ENCODE measurements at regions not wholly inside any gene's neighbourhood (a gene's known extent, or its start where the extent isn't known, plus 50 kb on each side); places are given as distances from the start of the nearest gene placed in this dataset.

GRCh38 chr18:51765606-51766360 is 568.3 kb upstream of the MEX3C start:
- Histone ChIP-seq H3K4me3 (ENCODE audit: low read length) (no peak overlapping the region), H3K4me2 (ENCODE audit: low read length) (no peak overlapping the region), H3K9ac (ENCODE audit: low read length) (no peak overlapping the region), H3K4me1 (ENCODE audit: insufficient read depth, low read length) (no peaks in the 10 kb centered on the region), H3K9me3 (ENCODE audit: low read length) (no peaks in the 10 kb centered on the region), H2AFZ (ENCODE audit: low read length) (no peak overlapping the region), H3K9me2 (replicated peaks; ENCODE audit: low read length) (no peaks in the 10 kb centered on the region), H3K27me3 (ENCODE audit: low read length) (no peaks in the 10 kb centered on the region), H3K79me2 (ENCODE audit: low read length) (no peaks in the 10 kb centered on the region), H3K27ac (ENCODE audit: low read length) (no peak overlapping the region), H3K36me3 (ENCODE audit: low read depth, low read length) (no peaks in the 10 kb centered on the region), H4K20me1 (ENCODE audit: low read length) (no peaks in the 10 kb centered on the region), H3F3A (ENCODE audit: low read length, unreplicated experiment) (no peaks in the 10 kb centered on the region)
- POLR2A ChIA-PET (ENCODE audit: unreplicated experiment): no interaction called here
- no peak for ATAC-seq
- TF ChIP-seq EZH2phosphoT487 (IDR thresholded peaks at IDR 0.05; ENCODE audit: borderline replicate concordance, low read length) (no peak), CTCF (conservative IDR thresholded peaks at IDR 0.05; ENCODE audit: low read depth, low read length) (no peak), EZH2 (IDR thresholded peaks at IDR 0.05; ENCODE audit: low read length, unreplicated experiment) (no peak)
- CTCF ChIA-PET: no interaction called here
- BruUV-seq (replicated peaks): no TSS peak
- intact Hi-C loops (cut with micrococcal nuclease): no loop called here
- no peak for DNase-seq

- no TSS peak for BruUV-seq (replicated peaks)
- Histone ChIP-seq H3K4me3 (ENCODE audit: low read length) (no peak overlapping the region), H3K4me2 (ENCODE audit: low read length) (no peak overlapping the region), H2AFZ (ENCODE audit: low read length) (no peak overlapping the region), H3K9ac (ENCODE audit: low read length) (no peak overlapping the region), H3K36me3 (ENCODE audit: low read depth, low read length) (no peaks in the 10 kb centered on the region), H4K20me1 (ENCODE audit: low read length) (no peaks in the 10 kb centered on the region), H3K9me2 (replicated peaks; ENCODE audit: low read length) (no peaks in the 10 kb centered on the region), H3K27me3 (ENCODE audit: low read length) (no peaks in the 10 kb centered on the region), H3F3A (ENCODE audit: low read length, unreplicated experiment) (no peaks in the 10 kb centered on the region), H3K9me3 (ENCODE audit: low read length) (no peaks in the 10 kb centered on the region), H3K4me1 (ENCODE audit: insufficient read depth, low read length) (no peaks in the 10 kb centered on the region), H3K79me2 (ENCODE audit: low read length) (no peaks in the 10 kb centered on the region), H3K27ac (ENCODE audit: low read length) (no peak overlapping the region)
- POLR2A ChIA-PET (ENCODE audit: unreplicated experiment): no interaction called here
- no peak for DNase-seq
- ATAC-seq: no peak
- intact Hi-C loops (cut with micrococcal nuclease): no loop called here
- CTCF ChIA-PET: no interaction called here
- TF ChIP-seq EZH2 (IDR thresholded peaks at IDR 0.05; ENCODE audit: low read length, unreplicated experiment) (no peak), CTCF (conservative IDR thresholded peaks at IDR 0.05; ENCODE audit: low read depth, low read length) (no peak), EZH2phosphoT487 (IDR thresholded peaks at IDR 0.05; ENCODE audit: borderline replicate concordance, low read length) (no peak)
Measured at GRCh38 chr18:51767293-51767692, 569.8 kb upstream of the MEX3C start.

- intact Hi-C loops (cut with micrococcal nuclease): no loop called here
- no peaks in the 10 kb centered on the region for H3K79me2 ChIP-seq (ENCODE audit: low read length)
- ATAC-seq: no peak
- H3K4me1 ChIP-seq (ENCODE audit: insufficient read depth, low read length): no peaks in the 10 kb centered on the region
- H4K20me1 ChIP-seq (ENCODE audit: low read length): no peaks in the 10 kb centered on the region
- H3F3A ChIP-seq (ENCODE audit: low read length, unreplicated experiment): no peaks in the 10 kb centered on the region
- no TSS peak for BruUV-seq (replicated peaks)
- no peak overlapping the region for H3K9ac ChIP-seq (ENCODE audit: low read length)
- ChIA-PET POLR2A (ENCODE audit: unreplicated experiment) (no interaction called here), CTCF (no interaction called here)
- H3K27ac ChIP-seq (ENCODE audit: low read length): no peak overlapping the region
- H3K4me3 ChIP-seq (ENCODE audit: low read length): no peak overlapping the region
- H2AFZ ChIP-seq (ENCODE audit: low read length): no peak overlapping the region
- no peaks in the 10 kb centered on the region for H3K9me2 ChIP-seq (replicated peaks; ENCODE audit: low read length)
- TF ChIP-seq CTCF (conservative IDR thresholded peaks at IDR 0.05; ENCODE audit: low read depth, low read length) (no peak), EZH2phosphoT487 (IDR thresholded peaks at IDR 0.05; ENCODE audit: borderline replicate concordance, low read length) (no peak), EZH2 (IDR thresholded peaks at IDR 0.05; ENCODE audit: low read length, unreplicated experiment) (no peak)
- DNase-seq: no peak
- H3K4me2 ChIP-seq (ENCODE audit: low read length): no peak overlapping the region
- no peaks in the 10 kb centered on the region for H3K36me3 ChIP-seq (ENCODE audit: low read depth, low read length)
- no peaks in the 10 kb centered on the region for H3K9me3 ChIP-seq (ENCODE audit: low read length)
- no peaks in the 10 kb centered on the region for H3K27me3 ChIP-seq (ENCODE audit: low read length)
Measured at GRCh38 chr18:51778115-51778514, 561.9 kb upstream of the DCC start.
